ENCODE measurements at regions not wholly inside any gene's neighbourhood (a gene's known extent, or its start where the extent isn't known, plus 50 kb on each side); places are given as distances from the start of the nearest gene placed in this dataset.

- TF ChIP-seq CTCF (IDR thresholded peaks at IDR 0.05 in 4 of 5, conservative IDR thresholded peaks at IDR 0.05 in 1 of 5) (no peak), POLR2A (IDR thresholded peaks at IDR 0.05) (no peak)
Measured at GRCh38 chr2:42957109-42957860, 164.9 kb upstream of the HAAO start.

Measured in gastrocnemius medialis (tissue), 4 donors.